ENCODE measurements at regions not wholly inside any gene's neighbourhood (a gene's known extent, or its start where the extent isn't known, plus 50 kb on each side); places are given as distances from the start of the nearest gene placed in this dataset.

DNA sequence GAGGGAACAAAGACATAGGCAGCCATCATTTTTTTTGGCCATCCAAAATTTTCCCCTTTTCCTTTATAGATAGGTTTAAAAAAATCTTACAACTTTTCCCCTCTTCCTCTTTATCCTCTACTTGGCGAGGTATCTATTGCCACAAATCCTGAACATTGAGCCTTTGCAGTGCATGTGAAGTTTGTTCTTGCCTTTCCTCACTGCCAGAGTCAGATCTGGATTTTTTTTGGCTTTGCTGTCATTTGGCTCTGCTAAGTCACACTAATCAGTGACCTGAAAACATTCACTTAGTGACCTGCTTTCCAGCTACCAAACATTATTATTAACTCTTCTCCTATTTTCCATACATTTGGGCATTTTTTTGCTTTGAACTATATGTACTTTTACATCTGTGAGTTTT lies 249.2 kb upstream of the ZSWIM2 start:
- Mint-ChIP-seq H3K9me3 (peaks cover 0 to 4% (median 2%) of the 10 kb centered on the region in 7 donors), H3K36me3 (no peaks in the 10 kb centered on the region), H3K4me3 (no peak overlapping the region), H3K27me3 (ENCODE audit: low read depth in 3 of 3) (peaks cover 0 to 3% (median 0%) of the 10 kb centered on the region in 3 donors), H3K27ac (no peak overlapping the region), H3K4me1 (no peaks in the 10 kb centered on the region)
- H2AFZ ChIP-seq (ENCODE audit: insufficient read depth, low read depth, low read length, poor library complexity, severe bottlenecking) = no peak overlapping the region
- no peaks in the 10 kb centered on the region for H3K4me1 ChIP-seq (ENCODE audit: control insufficient read depth in 1 of 2, insufficient read depth in 2 of 2, low read length in 2 of 2)
- H4K20me1 ChIP-seq (ENCODE audit: insufficient read depth, low read length) = no peaks in the 10 kb centered on the region
- TF ChIP-seq CTCF (IDR thresholded peaks at IDR 0.05) = no peak
- no peak overlapping the region for H3K27ac ChIP-seq (ENCODE audit: low read depth in 1 of 2, low read length in 2 of 2)
- no CpG with 5 or more reads among the region's 1 CpG for WGBS (ENCODE audit: insufficient coverage)
- H3K27me3 ChIP-seq (ENCODE audit: control insufficient read depth in 2 of 2, insufficient read depth in 2 of 2, low read length in 2 of 2) = no peaks in the 10 kb centered on the region
- H3K4me2 ChIP-seq (replicated peaks; ENCODE audit: extremely low read depth, low read length, poor library complexity, severe bottlenecking) = no peak overlapping the region
- H3K79me2 ChIP-seq (ENCODE audit: insufficient read depth, low read length) = no peaks in the 10 kb centered on the region
- intact Hi-C loops (cut with micrococcal nuclease) = no loop called here
- H3K4me3 ChIP-seq (replicated peaks in 1 of 3; ENCODE audit: low read depth in 2 of 3, low read length in 3 of 3) = no peak overlapping the region
- H3K9me3 ChIP-seq (replicated peaks in 1 of 2; ENCODE audit: control insufficient read depth in 1 of 2, insufficient read depth in 1 of 2, low read length in 2 of 2) = peaks cover 0 to 4% of the 10 kb centered on the region in 2 donors
- no peaks in the 10 kb centered on the region for H3K36me3 ChIP-seq (replicated peaks in 1 of 2; ENCODE audit: control insufficient read depth in 1 of 2, insufficient read depth in 2 of 2, low read length in 2 of 2)
- no peak overlapping the region for H3K9ac ChIP-seq (ENCODE audit: insufficient read depth, low read length, poor library complexity, severe bottlenecking)
- no peak for DNase-seq

DNA sequence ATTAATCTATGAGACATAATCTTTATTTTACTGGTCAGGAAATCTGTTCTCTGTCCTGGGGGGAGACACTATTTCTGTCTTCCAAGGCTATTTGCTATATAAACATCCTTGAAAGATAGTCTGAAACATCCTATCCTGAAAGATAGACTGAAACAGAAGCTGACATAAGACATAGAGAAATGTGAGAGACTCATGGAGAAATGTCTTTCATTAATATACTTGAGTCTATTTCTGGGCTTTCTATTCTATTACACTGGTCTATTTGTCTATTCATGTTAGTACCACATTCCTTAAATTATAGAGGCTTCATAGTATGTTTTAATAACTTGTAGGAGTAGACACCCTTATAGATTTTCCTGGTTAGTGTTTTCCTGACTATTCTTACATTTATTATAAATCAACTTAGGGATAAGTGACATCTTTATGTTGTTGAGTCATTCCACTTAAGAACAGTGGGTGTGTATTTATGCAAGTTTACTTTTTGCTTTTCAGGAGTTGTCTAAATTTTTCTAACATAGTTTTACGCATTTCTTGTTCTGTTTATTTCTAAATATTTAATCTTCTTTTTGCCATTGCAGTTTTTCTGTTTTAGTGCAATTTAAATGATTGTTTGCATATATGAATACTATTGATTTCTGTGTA lies 244.9 kb upstream of the ZSWIM2 start:
- Histone ChIP-seq H4K20me1 (ENCODE audit: insufficient read depth, low read length) (no peaks in the 10 kb centered on the region), H3K9me3 (replicated peaks in 1 of 2; ENCODE audit: control insufficient read depth in 1 of 2, insufficient read depth in 1 of 2, low read length in 2 of 2) (peaks cover 0 to 3% of the 10 kb centered on the region in 2 donors), H3K36me3 (replicated peaks in 1 of 2; ENCODE audit: control insufficient read depth in 1 of 2, insufficient read depth in 2 of 2, low read length in 2 of 2) (no peaks in the 10 kb centered on the region), H3K9ac (ENCODE audit: insufficient read depth, low read length, poor library complexity, severe bottlenecking) (no peak overlapping the region), H3K4me2 (replicated peaks; ENCODE audit: extremely low read depth, low read length, poor library complexity, severe bottlenecking) (no peak overlapping the region), H3K4me1 (ENCODE audit: control insufficient read depth in 1 of 2, insufficient read depth in 2 of 2, low read length in 2 of 2) (no peaks in the 10 kb centered on the region), H3K79me2 (ENCODE audit: insufficient read depth, low read length) (no peaks in the 10 kb centered on the region), H3K27ac (ENCODE audit: low read depth in 1 of 2, low read length in 2 of 2) (no peak overlapping the region), H3K4me3 (replicated peaks in 1 of 3; ENCODE audit: low read depth in 2 of 3, low read length in 3 of 3) (no peak overlapping the region), H2AFZ (ENCODE audit: insufficient read depth, low read depth, low read length, poor library complexity, severe bottlenecking) (no peak overlapping the region), H3K27me3 (ENCODE audit: control insufficient read depth in 2 of 2, insufficient read depth in 2 of 2, low read length in 2 of 2) (no peaks in the 10 kb centered on the region)
- WGBS (ENCODE audit: insufficient coverage) = no CpG with 5 or more reads among the region's 1 CpG
- DNase-seq = no peak
- Mint-ChIP-seq H3K4me1 (no peaks in the 10 kb centered on the region), H3K27ac (no peak overlapping the region), H3K27me3 (ENCODE audit: low read depth in 3 of 3) (peaks cover 0 to 3% (median 0%) of the 10 kb centered on the region in 3 donors), H3K9me3 (peaks cover 0 to 10% (median 3%) of the 10 kb centered on the region in 7 donors), H3K36me3 (no peaks in the 10 kb centered on the region), H3K4me3 (no peak overlapping the region)
- intact Hi-C loops (cut with micrococcal nuclease) = no loop called here
- no peak for TF ChIP-seq CTCF (IDR thresholded peaks at IDR 0.05)
